HG03565 (cell line): ENCODE measurements at regions not wholly inside any gene's neighbourhood (a gene's known extent, or its start where the extent isn't known, plus 50 kb on each side); places are given as distances from the start of the nearest gene placed in this dataset.

ENCODE experiments used
- ATAC-seq: cut with Tn5 transposase; IDR thresholded peaks from one replicate; pipeline ENCODE4 v1.9.1; 2021; ENCODE audit warnings: mild to moderate bottlenecking, moderate library complexity; ENCODE audit not compliant: unreplicated experiment

GRCh38 chr3:180332608-180333007, 269.4 kb upstream of the TTC14 start:
- peak; percentile 54 for ATAC-seq

GRCh38 chr3:180335050-180335449, 266.9 kb upstream of the TTC14 start:
- no peak for ATAC-seq

GRCh38 chr3:180340395-180340794, 261.6 kb upstream of the TTC14 start:
- ATAC-seq, result no peak

- ATAC-seq, result no peak
Observed at GRCh38 chr3:180341516-180341915, 260.4 kb upstream of the TTC14 start.

GRCh38 chr3:180351601-180352000, 250.4 kb upstream of the TTC14 start:
- no peak for ATAC-seq

- no peak for ATAC-seq
Observed at GRCh38 chr3:180352261-180352660, 249.7 kb upstream of the TTC14 start.

GRCh38 chr3:180354214-180354613, 247.7 kb upstream of the TTC14 start:
- ATAC-seq, result no peak

- ATAC-seq, result no peak
Observed at GRCh38 chr3:180358179-180358578, 243.8 kb upstream of the TTC14 start.

- no peak for ATAC-seq
Observed at GRCh38 chr3:180359061-180359952, 242.7 kb upstream of the TTC14 start.

GRCh38 chr3:180359953-180360279, 242.0 kb upstream of the TTC14 start:
- ATAC-seq, result no peak

- no peak for ATAC-seq
Observed at GRCh38 chr3:180362081-180362480, 239.9 kb upstream of the TTC14 start.

GRCh38 chr3:180375831-180376230, 226.1 kb upstream of the TTC14 start:
- ATAC-seq, result no peak

GRCh38 chr3:180378496-180378895, 223.5 kb upstream of the TTC14 start:
- no peak for ATAC-seq

- ATAC-seq, result no peak
Observed at GRCh38 chr3:180382638-180383180, 219.3 kb upstream of the TTC14 start.

- ATAC-seq, result no peak
Observed at GRCh38 chr3:180383332-180384020, 218.5 kb upstream of the TTC14 start.

- ATAC-seq, result no peak
Observed at GRCh38 chr3:180390313-180390712, 211.7 kb upstream of the TTC14 start.

GRCh38 chr3:180391001-180391400, 211.0 kb upstream of the TTC14 start:
- ATAC-seq, result no peak

- ATAC-seq, result no peak
Observed at GRCh38 chr3:180401226-180401625, 200.7 kb upstream of the TTC14 start.

- ATAC-seq, result no peak
Observed at GRCh38 chr3:180402471-180403073, 199.4 kb upstream of the TTC14 start.

- ATAC-seq, result no peak
Observed at GRCh38 chr3:180403156-180403555, 198.8 kb upstream of the TTC14 start.

- no peak for ATAC-seq
Observed at GRCh38 chr3:180408654-180409053, 193.3 kb upstream of the TTC14 start.

GRCh38 chr3:180409170-180409569, 192.8 kb upstream of the TTC14 start:
- ATAC-seq, result no peak
